ENCODE measurements at regions not wholly inside any gene's neighbourhood (a gene's known extent, or its start where the extent isn't known, plus 50 kb on each side); places are given as distances from the start of the nearest gene placed in this dataset.
A peak's percentile ranks its signal among the peaks of the same experiment; 100 is the strongest.
"Not testable (repeated sequence)": the region's sequence is repeated elsewhere in the genome, so short reads cannot be mapped to it uniquely, and the experiment has no call there.

GRCh38 chr2:173467751-173468150 lies 113.1 kb downstream of the CDCA7 start:
- no peak for DNase-seq

GRCh38 chr2:173468266-173468793 lies 113.7 kb downstream of the CDCA7 start:
- DNase-seq = no peak

GRCh38 chr2:173472112-173472511 lies 117.4 kb downstream of the CDCA7 start:
- DNase-seq = no peak

GRCh38 chr2:173483137-173483536 lies 128.5 kb downstream of the CDCA7 start:
- DNase-seq = no peak

- no peak for DNase-seq
Measured at GRCh38 chr2:173488861-173489260, 134.2 kb downstream of the CDCA7 start.

GRCh38 chr2:173491418-173491817 lies 136.7 kb downstream of the CDCA7 start:
- DNase-seq = no peak

- no peak for DNase-seq
Measured at GRCh38 chr2:173493874-173494273, 139.2 kb downstream of the CDCA7 start.

- DNase-seq = no peak
Measured at GRCh38 chr2:173496746-173497145, 142.1 kb downstream of the CDCA7 start.

- DNase-seq = no peak
Measured at GRCh38 chr2:173500953-173501352, 146.3 kb downstream of the CDCA7 start.

- DNase-seq = no peak
Measured at GRCh38 chr2:173502296-173502695, 147.6 kb downstream of the CDCA7 start.

GRCh38 chr2:173511357-173511756 lies 156.7 kb downstream of the CDCA7 start:
- DNase-seq = no peak

GRCh38 chr2:173511942-173512341 lies 157.3 kb downstream of the CDCA7 start:
- DNase-seq = no peak

GRCh38 chr2:173513107-173513727 lies 158.5 kb downstream of the CDCA7 start:
- DNase-seq = no peak

GRCh38 chr2:173520918-173521317 lies 166.2 kb downstream of the CDCA7 start:
- DNase-seq = no peak

GRCh38 chr2:173521450-173522192 lies 166.9 kb downstream of the CDCA7 start:
- DNase-seq = no peak

GRCh38 chr2:173523497-173523896 lies 168.8 kb downstream of the CDCA7 start:
- peak in 2 of 56 donors; percentile 0 to 2 for DNase-seq

GRCh38 chr2:173524256-173524955 lies 169.7 kb downstream of the CDCA7 start:
- DNase-seq = no peak

- not testable (repeated sequence) for DNase-seq
Measured at GRCh38 chr2:173532732-173533531, 178.3 kb downstream of the CDCA7 start.

- DNase-seq = no peak
Measured at GRCh38 chr2:173537694-173538093, 183.0 kb downstream of the CDCA7 start.

GRCh38 chr2:173539615-173540014 lies 184.9 kb downstream of the CDCA7 start:
- DNase-seq = no peak

GRCh38 chr2:173544641-173545363 lies 190.1 kb downstream of the CDCA7 start:
- no peak for DNase-seq

Measured in nucleus accumbens (tissue), 56 donors.